ENCODE measurements at regions not wholly inside any gene's neighbourhood (a gene's known extent, or its start where the extent isn't known, plus 50 kb on each side); places are given as distances from the start of the nearest gene placed in this dataset.

- TF ChIP-seq CHD7 (IDR thresholded peaks at IDR 0.05; ENCODE audit: insufficient replicate concordance, low read length), result no peak
- TF ChIP-seq ATF3 (IDR thresholded peaks at IDR 0.05; ENCODE audit: insufficient read depth, low read depth, low read length), result no peak
- no peak for TF ChIP-seq CBX5 (IDR thresholded peaks at IDR 0.05; ENCODE audit: low read depth, low read length)
- no peak for TF ChIP-seq SIRT6 (IDR thresholded peaks at IDR 0.05; ENCODE audit: low read length)
- no peak for TF ChIP-seq YY1 (IDR thresholded peaks at IDR 0.05; ENCODE audit: low read depth, low read length)
- no peak for TF ChIP-seq RNF2 (IDR thresholded peaks at IDR 0.05; ENCODE audit: borderline replicate concordance, low read depth, low read length, missing control alignments, poor library complexity, severe bottlenecking)
- no peak for TF ChIP-seq KDM4A (IDR thresholded peaks at IDR 0.05; ENCODE audit: low read depth, low read length, severe bottlenecking)
- no peak for TF ChIP-seq CBX8 (IDR thresholded peaks at IDR 0.05; ENCODE audit: borderline replicate concordance, low read depth, low read length)
Observed at GRCh38 chr2:16259010-16259409, 318.7 kb downstream of the MYCN start (continued).

Measured in H1 (cell line).